ENCODE measurements at regions not wholly inside any gene's neighbourhood (a gene's known extent, or its start where the extent isn't known, plus 50 kb on each side); places are given as distances from the start of the nearest gene placed in this dataset.

DNA sequence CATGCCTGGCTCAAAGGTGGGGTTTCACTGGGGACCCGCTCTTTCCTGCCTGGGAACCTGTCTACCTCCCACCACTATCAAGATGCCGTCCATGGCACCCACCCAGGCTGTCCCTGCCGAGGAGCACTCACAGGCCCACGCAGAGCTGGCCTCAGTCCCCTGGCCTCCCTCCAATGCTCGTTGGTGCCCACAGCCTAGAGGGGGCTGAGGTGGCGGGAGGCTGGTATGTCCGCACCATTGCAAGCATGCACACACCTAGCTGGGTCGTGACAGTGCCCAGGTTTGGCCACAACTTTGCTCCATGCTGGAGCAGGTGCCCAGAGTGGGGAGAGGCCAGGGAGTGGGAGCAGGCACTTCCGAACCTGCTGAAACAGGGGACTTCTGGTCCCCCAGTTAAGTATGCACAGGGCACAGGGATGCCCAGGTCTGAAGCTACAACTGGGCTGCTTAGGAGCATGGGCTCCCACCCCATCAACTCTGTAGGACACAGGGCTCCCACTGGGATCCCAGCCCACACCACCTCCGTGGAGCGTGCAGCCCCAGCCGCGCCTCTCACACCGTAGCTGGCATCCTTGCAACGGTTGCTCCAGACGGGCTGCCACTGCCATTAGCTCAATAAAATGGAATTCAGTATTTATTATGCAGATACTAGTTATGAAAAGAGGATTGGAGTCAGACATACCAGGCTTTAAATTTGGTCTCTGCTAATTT, 1376.1 kb upstream of the TENM3 start:
- TF ChIP-seq, protein P1, sequence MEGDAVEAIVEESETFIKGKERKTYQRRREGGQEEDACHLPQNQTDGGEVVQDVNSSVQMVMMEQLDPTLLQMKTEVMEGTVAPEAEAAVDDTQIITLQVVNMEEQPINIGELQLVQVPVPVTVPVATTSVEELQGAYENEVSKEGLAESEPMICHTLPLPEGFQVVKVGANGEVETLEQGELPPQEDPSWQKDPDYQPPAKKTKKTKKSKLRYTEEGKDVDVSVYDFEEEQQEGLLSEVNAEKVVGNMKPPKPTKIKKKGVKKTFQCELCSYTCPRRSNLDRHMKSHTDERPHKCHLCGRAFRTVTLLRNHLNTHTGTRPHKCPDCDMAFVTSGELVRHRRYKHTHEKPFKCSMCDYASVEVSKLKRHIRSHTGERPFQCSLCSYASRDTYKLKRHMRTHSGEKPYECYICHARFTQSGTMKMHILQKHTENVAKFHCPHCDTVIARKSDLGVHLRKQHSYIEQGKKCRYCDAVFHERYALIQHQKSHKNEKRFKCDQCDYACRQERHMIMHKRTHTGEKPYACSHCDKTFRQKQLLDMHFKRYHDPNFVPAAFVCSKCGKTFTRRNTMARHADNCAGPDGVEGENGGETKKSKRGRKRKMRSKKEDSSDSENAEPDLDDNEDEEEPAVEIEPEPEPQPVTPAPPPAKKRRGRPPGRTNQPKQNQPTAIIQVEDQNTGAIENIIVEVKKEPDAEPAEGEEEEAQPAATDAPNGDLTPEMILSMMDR (IDR thresholded peaks at IDR 0.05; ENCODE audit: borderline replicate concordance, extremely low read depth, low read length, poor library complexity, severe bottlenecking) = no peak
- no peak for TF ChIP-seq EZH2 (IDR thresholded peaks at IDR 0.05; ENCODE audit: borderline replicate concordance, low read depth, low read length, severe bottlenecking)
